WTC11 (cell line): ENCODE measurements at regions not wholly inside any gene's neighbourhood (a gene's known extent, or its start where the extent isn't known, plus 50 kb on each side); places are given as distances from the start of the nearest gene placed in this dataset.

Experiments used
- ATAC-seq: fragments of 200-7000 bp; cut with Tn5 transposase; 2 replicates; pipeline ENCODE4 v1.10.0; 2021; ENCODE audit warnings: mild to moderate bottlenecking, moderate library complexity
- CTCF ChIA-PET: fragments of 300-600 bp; sonication (Branson Sonifier 250); formaldehyde crosslinking; loops from one replicate; lab custom pipeline; 2021; ENCODE audit warnings: antibody characterized with exemption; lab: Charles Lee
- POLR2A ChIA-PET: fragments of 350-600 bp; sonication (Branson Sonifier 250); formaldehyde crosslinking; loops from one replicate; lab custom pipeline; 2021; ENCODE audit warnings: antibody characterized with exemption; lab: Charles Lee
- DNase-seq: peaks from one replicate; pipeline ENCODE4 v3.0.0; 2021; ENCODE audit warnings: low spot score
- H3K27ac Mint-ChIP-seq: 2 replicates; pipeline ENCODE4 v1.8.0; 2021; ENCODE audit warnings: mixed read lengths
- H3K27me3 Mint-ChIP-seq: 2 replicates; pipeline ENCODE4 v1.8.0; 2021; ENCODE audit warnings: low read depth, mild to moderate bottlenecking, moderate library complexity, mixed read lengths
- H3K36me3 Mint-ChIP-seq: 2 replicates; pipeline ENCODE4 v1.8.0; 2021; ENCODE audit warnings: mixed read lengths
- H3K4me1 Mint-ChIP-seq: 2 replicates; pipeline ENCODE4 v1.8.0; 2022; ENCODE audit warnings: mixed read lengths
- H3K4me3 Mint-ChIP-seq: 2 replicates; pipeline ENCODE4 v1.8.0; 2021; ENCODE audit warnings: mild to moderate bottlenecking, moderate library complexity, mixed read lengths
- H3K9me3 Mint-ChIP-seq: 2 replicates; pipeline ENCODE4 v1.8.0; 2021; ENCODE audit warnings: mixed read lengths
- ARID4B ChIP-seq: sonication (generic); formaldehyde crosslinking; IDR thresholded peaks from 2 replicates; pipeline ENCODE4 v1.8.0; 2023; ENCODE audit warnings: missing genetic modification reagents, mild to moderate bottlenecking, borderline replicate concordance
- CBFB ChIP-seq: sonication (generic); formaldehyde crosslinking; IDR thresholded peaks from 2 replicates; pipeline ENCODE4 v1.8.1; 2022; ENCODE audit warnings: mild to moderate bottlenecking, low read depth, missing genetic modification reagents
- GRHL2 ChIP-seq: fragments of 250-450 bp; sonication (Bioruptor Pico); IDR thresholded peaks from 2 replicates; pipeline ENCODE4 v1.8.0; 2022; ENCODE audit warnings: mild to moderate bottlenecking, moderate library complexity; ENCODE audit not compliant: insufficient replicate concordance, severe bottlenecking
- IRF1 ChIP-seq: sonication (generic); formaldehyde crosslinking; IDR thresholded peaks from 2 replicates; pipeline ENCODE4 v1.8.0; 2023; ENCODE audit warnings: missing genetic modification reagents
- IRF2 ChIP-seq: sonication (generic); formaldehyde crosslinking; IDR thresholded peaks from 2 replicates; pipeline ENCODE4 v1.8.0; 2022; ENCODE audit warnings: low read depth, missing genetic modification reagents, borderline replicate concordance
- JAZF1 ChIP-seq: fragments of 250-450 bp; sonication (Bioruptor Pico); IDR thresholded peaks from 2 replicates; pipeline ENCODE4 v1.9.0; 2021; ENCODE audit warnings: moderate library complexity, mild to moderate bottlenecking, inconsistent platforms
- JUN ChIP-seq: sonication (generic); formaldehyde crosslinking; IDR thresholded peaks from 2 replicates; pipeline ENCODE4 v1.8.0; 2023; ENCODE audit warnings: mild to moderate bottlenecking, missing genetic modification reagents
- MYBL2 ChIP-seq: sonication (generic); formaldehyde crosslinking; IDR thresholded peaks from 2 replicates; pipeline ENCODE4 v1.8.1; 2023; ENCODE audit warnings: mild to moderate bottlenecking, moderate library complexity, missing genetic modification reagents
- NR1H2 ChIP-seq: sonication (generic); formaldehyde crosslinking; IDR thresholded peaks from 2 replicates; pipeline ENCODE4 v1.9.0; 2021; ENCODE audit warnings: mild to moderate bottlenecking, moderate library complexity, missing genetic modification reagents
- NR2C2 ChIP-seq: sonication (generic); formaldehyde crosslinking; IDR thresholded peaks from 2 replicates; pipeline ENCODE4 v1.8.0; 2022; ENCODE audit warnings: mild to moderate bottlenecking, missing genetic modification reagents
- PRDM15 ChIP-seq: sonication (generic); formaldehyde crosslinking; IDR thresholded peaks from 2 replicates; pipeline ENCODE4 v1.8.0; 2022; ENCODE audit warnings: missing genetic modification reagents
- SOX15 ChIP-seq: fragments of 250-450 bp; sonication (Bioruptor Pico); IDR thresholded peaks from 2 replicates; pipeline ENCODE4 v1.9.0; 2021; ENCODE audit warnings: mild to moderate bottlenecking
- STAT6 ChIP-seq: sonication (generic); formaldehyde crosslinking; conservative IDR thresholded peaks from 2 replicates; pipeline ENCODE4 v1.8.1; 2023; ENCODE audit warnings: mild to moderate bottlenecking, low read depth, missing genetic modification reagents, moderate library complexity
- ZMAT4 ChIP-seq: fragments of 250-450 bp; sonication (Bioruptor Pico); IDR thresholded peaks from 2 replicates; pipeline ENCODE4 v1.9.0; 2021; ENCODE audit warnings: mild to moderate bottlenecking
- ZNF121 ChIP-seq: sonication (generic); formaldehyde crosslinking; IDR thresholded peaks from 2 replicates; pipeline ENCODE4 v1.8.0; 2023; ENCODE audit warnings: missing genetic modification reagents
- ZNF232 ChIP-seq: sonication (generic); formaldehyde crosslinking; IDR thresholded peaks from 2 replicates; pipeline ENCODE4 v1.8.0; 2022; ENCODE audit warnings: mild to moderate bottlenecking, missing genetic modification reagents
- TF ChIP-seq, protein P1 (sequence below): sonication (generic); formaldehyde crosslinking; IDR thresholded peaks from 2 replicates; pipeline ENCODE4 v1.8.0; 2022; ENCODE audit warnings: mild to moderate bottlenecking, missing genetic modification reagents
- TF ChIP-seq, protein P2 (sequence below): sonication (generic); formaldehyde crosslinking; IDR thresholded peaks from 2 replicates; pipeline ENCODE4 v1.8.1; 2022; ENCODE audit warnings: missing genetic modification reagents, borderline replicate concordance
- TF ChIP-seq, protein P3 (sequence below): sonication (generic); formaldehyde crosslinking; IDR thresholded peaks from 2 replicates; pipeline ENCODE4 v1.8.1; 2022; ENCODE audit warnings: mild to moderate bottlenecking, moderate library complexity, missing genetic modification reagents

GRCh38 chr12:89070603-89071002 is 281.7 kb downstream of the DUSP6 start:
- POLR2A ChIA-PET = no interaction called here
- no peak for TF ChIP-seq NR1H2
- TF ChIP-seq PRDM15 (CRISPR knock-in tag) = no peak
- no peak for TF ChIP-seq IRF2
- no peak for TF ChIP-seq JUN (CRISPR knock-in tag)
- TF ChIP-seq, protein P1, sequence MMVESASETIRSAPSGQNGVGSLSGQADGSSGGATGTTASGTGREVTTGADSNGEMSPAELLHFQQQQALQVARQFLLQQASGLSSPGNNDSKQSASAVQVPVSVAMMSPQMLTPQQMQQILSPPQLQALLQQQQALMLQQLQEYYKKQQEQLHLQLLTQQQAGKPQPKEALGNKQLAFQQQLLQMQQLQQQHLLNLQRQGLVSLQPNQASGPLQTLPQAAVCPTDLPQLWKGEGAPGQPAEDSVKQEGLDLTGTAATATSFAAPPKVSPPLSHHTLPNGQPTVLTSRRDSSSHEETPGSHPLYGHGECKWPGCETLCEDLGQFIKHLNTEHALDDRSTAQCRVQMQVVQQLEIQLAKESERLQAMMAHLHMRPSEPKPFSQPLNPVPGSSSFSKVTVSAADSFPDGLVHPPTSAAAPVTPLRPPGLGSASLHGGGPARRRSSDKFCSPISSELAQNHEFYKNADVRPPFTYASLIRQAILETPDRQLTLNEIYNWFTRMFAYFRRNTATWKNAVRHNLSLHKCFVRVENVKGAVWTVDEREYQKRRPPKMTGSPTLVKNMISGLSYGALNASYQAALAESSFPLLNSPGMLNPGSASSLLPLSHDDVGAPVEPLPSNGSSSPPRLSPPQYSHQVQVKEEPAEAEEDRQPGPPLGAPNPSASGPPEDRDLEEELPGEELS (CRISPR knock-in tag) = no peak
- TF ChIP-seq, protein P2, sequence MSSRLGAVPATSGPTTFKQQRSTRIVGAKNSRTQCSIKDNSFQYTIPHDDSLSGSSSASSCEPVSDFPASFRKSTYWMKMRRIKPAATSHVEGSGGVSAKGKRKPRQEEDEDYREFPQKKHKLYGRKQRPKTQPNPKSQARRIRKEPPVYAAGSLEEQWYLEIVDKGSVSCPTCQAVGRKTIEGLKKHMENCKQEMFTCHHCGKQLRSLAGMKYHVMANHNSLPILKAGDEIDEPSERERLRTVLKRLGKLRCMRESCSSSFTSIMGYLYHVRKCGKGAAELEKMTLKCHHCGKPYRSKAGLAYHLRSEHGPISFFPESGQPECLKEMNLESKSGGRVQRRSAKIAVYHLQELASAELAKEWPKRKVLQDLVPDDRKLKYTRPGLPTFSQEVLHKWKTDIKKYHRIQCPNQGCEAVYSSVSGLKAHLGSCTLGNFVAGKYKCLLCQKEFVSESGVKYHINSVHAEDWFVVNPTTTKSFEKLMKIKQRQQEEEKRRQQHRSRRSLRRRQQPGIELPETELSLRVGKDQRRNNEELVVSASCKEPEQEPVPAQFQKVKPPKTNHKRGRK = no peak
- TF ChIP-seq STAT6 (CRISPR knock-in tag) = no peak
- Mint-ChIP-seq H3K27me3 (no peaks in the 10 kb centered on the region), H3K4me1 (peaks cover 16% of the 10 kb centered on the region), H3K9me3 (no peaks in the 10 kb centered on the region), H3K36me3 (no peaks in the 10 kb centered on the region), H3K4me3 (no peak overlapping the region), H3K27ac (no peak overlapping the region)
- ATAC-seq = no peak
- DNase-seq = no peak
- CTCF ChIA-PET = no interaction called here

DNA sequence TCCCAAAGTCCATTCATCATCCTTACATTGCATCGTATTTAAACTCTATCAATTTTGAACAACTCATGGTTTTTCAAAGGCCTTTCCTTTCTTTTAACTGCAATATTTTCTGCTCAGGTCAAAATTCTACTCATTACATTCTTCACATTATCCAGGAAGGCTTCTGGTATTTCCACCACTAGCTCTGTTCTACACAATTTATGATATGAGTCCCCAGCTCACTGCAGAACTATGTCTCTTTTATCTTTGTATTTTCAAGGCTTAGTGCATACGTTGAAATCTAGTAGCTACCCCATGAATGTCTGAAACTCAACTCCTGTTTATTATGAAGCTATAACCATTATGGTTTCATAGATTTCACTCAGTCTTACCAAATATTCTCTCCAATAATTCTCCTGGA is 282.9 kb downstream of the DUSP6 start:
- POLR2A ChIA-PET = no interaction called here
- CTCF ChIA-PET = no interaction called here
- Mint-ChIP-seq H3K4me1 (peaks cover 15% of the 10 kb centered on the region), H3K27ac (no peak overlapping the region), H3K9me3 (no peaks in the 10 kb centered on the region), H3K36me3 (no peaks in the 10 kb centered on the region), H3K27me3 (no peaks in the 10 kb centered on the region), H3K4me3 (no peak overlapping the region)
- no peak for DNase-seq
- no peak for ATAC-seq
- TF ChIP-seq ZNF232 (CRISPR knock-in tag) (no peak), CBFB (no peak), NR2C2 (no peak), ZMAT4 (CRISPR knock-in tag) (no peak), JAZF1 (CRISPR knock-in tag) (no peak), IRF1 (CRISPR knock-in tag) (no peak), ARID4B (CRISPR knock-in tag) (no peak), SOX15 (CRISPR knock-in tag) (no peak), MYBL2 (no peak), GRHL2 (CRISPR knock-in tag) (no peak), IRF2 (no peak), ZNF121 (CRISPR knock-in tag) (no peak)
- TF ChIP-seq, protein P3, sequence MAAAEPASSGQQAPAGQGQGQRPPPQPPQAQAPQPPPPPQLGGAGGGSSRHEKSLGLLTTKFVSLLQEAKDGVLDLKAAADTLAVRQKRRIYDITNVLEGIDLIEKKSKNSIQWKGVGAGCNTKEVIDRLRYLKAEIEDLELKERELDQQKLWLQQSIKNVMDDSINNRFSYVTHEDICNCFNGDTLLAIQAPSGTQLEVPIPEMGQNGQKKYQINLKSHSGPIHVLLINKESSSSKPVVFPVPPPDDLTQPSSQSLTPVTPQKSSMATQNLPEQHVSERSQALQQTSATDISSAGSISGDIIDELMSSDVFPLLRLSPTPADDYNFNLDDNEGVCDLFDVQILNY (CRISPR knock-in tag) = no peak
